Endodermal cell (in vitro differentiated cells): ENCODE measurements at regions not wholly inside any gene's neighbourhood (a gene's known extent, or its start where the extent isn't known, plus 50 kb on each side); places are given as distances from the start of the nearest gene placed in this dataset.

Source experiments
- DNase-seq: peaks from one replicate; pipeline ENCODE4 v3.0.0-alpha.2; 2017
- H3K27ac ChIP-seq: 2 replicates; pipeline ENCODE4 v1.5.1; 2013; ENCODE audit warnings: mild to moderate bottlenecking, low read depth, low read length, moderate library complexity
- H3K27me3 ChIP-seq: 2 replicates; pipeline ENCODE4 v1.6.1; 2013; ENCODE audit warnings: mild to moderate bottlenecking, low read length, moderate library complexity; ENCODE audit not compliant: insufficient read depth, control insufficient read depth, poor library complexity, severe bottlenecking
- H3K36me3 ChIP-seq: 2 replicates; pipeline ENCODE4 v1.7.0; 2013; ENCODE audit warnings: mild to moderate bottlenecking, low read length, moderate library complexity; ENCODE audit not compliant: control insufficient read depth, insufficient read depth
- H3K4me1 ChIP-seq: one replicate; pipeline ENCODE4 v1.7.0; 2013; ENCODE audit warnings: low read length; ENCODE audit not compliant: control insufficient read depth, insufficient read depth
- H3K4me3 ChIP-seq: 2 replicates; pipeline ENCODE4 v1.5.1; 2013; ENCODE audit warnings: mild to moderate bottlenecking, low read length, moderate library complexity
- H3K9ac ChIP-seq: 2 replicates; pipeline ENCODE4 v1.6.1; 2013; ENCODE audit warnings: mild to moderate bottlenecking, low read length, moderate library complexity; ENCODE audit not compliant: poor library complexity, severe bottlenecking; ENCODE audit errors: extremely low read depth
- H3K9me3 ChIP-seq: 2 replicates; pipeline ENCODE4 v1.6.1; 2013; ENCODE audit warnings: mild to moderate bottlenecking, low read length, moderate library complexity; ENCODE audit not compliant: control insufficient read depth
- H3K27ac Mint-ChIP-seq: 2 replicates; pipeline ENCODE4 v1.8.0; 2020; ENCODE audit warnings: mixed read lengths
- H3K27me3 Mint-ChIP-seq: 2 replicates; pipeline ENCODE4 v1.8.0; 2021; ENCODE audit warnings: mild to moderate bottlenecking, mixed read lengths; ENCODE audit not compliant: insufficient read depth
- H3K36me3 Mint-ChIP-seq: 2 replicates; pipeline ENCODE4 v1.8.0; 2020; ENCODE audit warnings: low read depth, mixed read lengths
- H3K4me1 Mint-ChIP-seq: 2 replicates; pipeline ENCODE4 v1.8.0; 2020; ENCODE audit warnings: mixed read lengths
- H3K4me3 Mint-ChIP-seq: 2 replicates; pipeline ENCODE4 v1.8.0; 2020; ENCODE audit warnings: mild to moderate bottlenecking, moderate library complexity, mixed read lengths
- H3K9me3 Mint-ChIP-seq: 2 replicates; pipeline ENCODE4 v1.8.0; 2020; ENCODE audit warnings: mild to moderate bottlenecking, mixed read lengths
- WGBS, 2 experiments: methylation state at CpG; one replicate each; pipeline versions ENCODE4 v1.1.5 to v1.1.7; 2013; ENCODE audit warnings: missing lambda C conversion rate in 2 of 2, mixed read lengths in 1 of 2; ENCODE audit not compliant: insufficient coverage in 1 of 2, insufficient read length in 1 of 2; 5-methylcytosine and 5-hydroxymethylcytosine counted together
- TF ChIP-seq, protein P1 (sequence below): fragments of 200-600 bp; sonication (generic); conservative IDR thresholded peaks from 2 replicates; pipeline ENCODE4 v1.5.0; 2021; ENCODE audit warnings: antibody characterized with exemption, mild to moderate bottlenecking

GRCh38 chr9:80635065-80635464 lies 1054.3 kb downstream of the TLE1 start:
- TF ChIP-seq, protein P1, sequence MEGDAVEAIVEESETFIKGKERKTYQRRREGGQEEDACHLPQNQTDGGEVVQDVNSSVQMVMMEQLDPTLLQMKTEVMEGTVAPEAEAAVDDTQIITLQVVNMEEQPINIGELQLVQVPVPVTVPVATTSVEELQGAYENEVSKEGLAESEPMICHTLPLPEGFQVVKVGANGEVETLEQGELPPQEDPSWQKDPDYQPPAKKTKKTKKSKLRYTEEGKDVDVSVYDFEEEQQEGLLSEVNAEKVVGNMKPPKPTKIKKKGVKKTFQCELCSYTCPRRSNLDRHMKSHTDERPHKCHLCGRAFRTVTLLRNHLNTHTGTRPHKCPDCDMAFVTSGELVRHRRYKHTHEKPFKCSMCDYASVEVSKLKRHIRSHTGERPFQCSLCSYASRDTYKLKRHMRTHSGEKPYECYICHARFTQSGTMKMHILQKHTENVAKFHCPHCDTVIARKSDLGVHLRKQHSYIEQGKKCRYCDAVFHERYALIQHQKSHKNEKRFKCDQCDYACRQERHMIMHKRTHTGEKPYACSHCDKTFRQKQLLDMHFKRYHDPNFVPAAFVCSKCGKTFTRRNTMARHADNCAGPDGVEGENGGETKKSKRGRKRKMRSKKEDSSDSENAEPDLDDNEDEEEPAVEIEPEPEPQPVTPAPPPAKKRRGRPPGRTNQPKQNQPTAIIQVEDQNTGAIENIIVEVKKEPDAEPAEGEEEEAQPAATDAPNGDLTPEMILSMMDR: no peak

GRCh38 chr9:80632041-80632440 lies 1057.3 kb downstream of the TLE1 start:
- H3K27ac ChIP-seq: no peak overlapping the region
- no peak overlapping the region for H3K9ac ChIP-seq
- H3K27me3 ChIP-seq: no peaks in the 10 kb centered on the region
- H3K36me3 ChIP-seq: no peaks in the 10 kb centered on the region
- Mint-ChIP-seq H3K27ac (no peak overlapping the region), H3K36me3 (peaks cover 2% of the 10 kb centered on the region), H3K4me3 (no peak overlapping the region), H3K4me1 (no peaks in the 10 kb centered on the region), H3K9me3 (peaks cover 28% of the 10 kb centered on the region), H3K27me3 (no peaks in the 10 kb centered on the region)
- peaks cover 27% of the 10 kb centered on the region for H3K9me3 ChIP-seq
- H3K4me3 ChIP-seq: no peak overlapping the region
- no peaks in the 10 kb centered on the region for H3K4me1 ChIP-seq
- TF ChIP-seq, protein P1: no peak
- DNase-seq: no peak

More at GRCh38 chr9:80635065-80635464, 1054.3 kb downstream of the TLE1 start:
- Histone ChIP-seq H3K27ac (no peak overlapping the region), H3K36me3 (no peaks in the 10 kb centered on the region), H3K27me3 (no peaks in the 10 kb centered on the region), H3K9me3 (peaks cover 27% of the 10 kb centered on the region), H3K4me1 (peaks cover 4% of the 10 kb centered on the region), H3K4me3 (no peak overlapping the region), H3K9ac (no peak overlapping the region)
- H3K9me3 Mint-ChIP-seq: peaks cover 28% of the 10 kb centered on the region
- H3K4me1 Mint-ChIP-seq: peaks cover 5% of the 10 kb centered on the region
- no CpG with 5 or more reads among the region's 1 CpG for WGBS, 2 experiments
- H3K36me3 Mint-ChIP-seq: peaks cover 2% of the 10 kb centered on the region
- no peak overlapping the region for H3K4me3 Mint-ChIP-seq
- DNase-seq: no peak
- H3K27ac Mint-ChIP-seq: no peak overlapping the region
- H3K27me3 Mint-ChIP-seq: no peaks in the 10 kb centered on the region

GRCh38 chr9:80622508-80622907 lies 1050.7 kb downstream of the TLE4 start:
- no peaks in the 10 kb centered on the region for H3K27me3 ChIP-seq
- H3K9me3 Mint-ChIP-seq: peaks cover 10% of the 10 kb centered on the region
- H3K9me3 ChIP-seq: peaks cover 10% of the 10 kb centered on the region
- no peak for DNase-seq
- H3K4me1 ChIP-seq: no peaks in the 10 kb centered on the region
- H3K27ac ChIP-seq: no peak overlapping the region
- H3K4me3 ChIP-seq: no peak overlapping the region
- H3K27me3 Mint-ChIP-seq: no peaks in the 10 kb centered on the region
- WGBS, 2 experiments: 80% methylated on average over 1 of the region's 1 CpG; no CpG with 5 or more reads in 1 of the 2 experiments
- peaks cover 6% of the 10 kb centered on the region for H3K4me1 Mint-ChIP-seq
- H3K9ac ChIP-seq: no peak overlapping the region
- H3K27ac Mint-ChIP-seq: no peak overlapping the region
- TF ChIP-seq, protein P1: no peak
- no peaks in the 10 kb centered on the region for H3K36me3 ChIP-seq
- H3K4me3 Mint-ChIP-seq: no peak overlapping the region
- H3K36me3 Mint-ChIP-seq: peaks cover 4% of the 10 kb centered on the region
